ENCODE measurements at regions not wholly inside any gene's neighbourhood (a gene's known extent, or its start where the extent isn't known, plus 50 kb on each side); places are given as distances from the start of the nearest gene placed in this dataset.
"Not testable (repeated sequence)": the region's sequence is repeated elsewhere in the genome, so short reads cannot be mapped to it uniquely, and the experiment has no call there.

DNA sequence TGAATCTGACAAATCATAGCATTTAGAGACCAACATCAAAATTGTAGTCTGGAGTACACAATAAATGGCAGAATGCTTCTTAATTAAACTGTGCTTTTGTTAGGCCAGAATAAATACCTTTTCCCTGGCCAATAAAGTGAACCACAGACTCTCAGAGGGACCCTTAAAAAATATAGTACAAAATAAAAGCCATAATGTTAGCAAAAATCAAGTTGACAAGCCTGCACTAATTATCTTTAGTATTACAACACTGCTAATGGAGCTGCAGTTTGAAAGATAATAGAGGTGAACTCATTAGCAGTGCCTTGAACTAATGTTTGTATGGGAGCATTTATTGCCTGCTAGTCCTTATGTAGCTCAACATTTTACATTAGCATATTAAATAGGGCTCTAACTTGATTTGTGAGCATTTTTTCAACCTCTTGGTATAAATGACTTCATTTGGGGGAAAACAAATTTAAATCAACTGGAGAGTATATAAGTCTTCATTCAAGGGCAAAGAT is 801.3 kb downstream of the EPHA3 start:
- no peak overlapping the region for H3K27ac Mint-ChIP-seq
- no peaks in the 10 kb centered on the region for H3K4me1 Mint-ChIP-seq
- peaks cover 25% of the 10 kb centered on the region for H3K9me3 Mint-ChIP-seq
- H3K36me3 Mint-ChIP-seq = no peaks in the 10 kb centered on the region
- no peak overlapping the region for H3K4me3 Mint-ChIP-seq
- DNase-seq (ENCODE audit: low spot score in 2 of 2, unreplicated experiment in 2 of 2) = no peak
- TF ChIP-seq, protein P1, sequence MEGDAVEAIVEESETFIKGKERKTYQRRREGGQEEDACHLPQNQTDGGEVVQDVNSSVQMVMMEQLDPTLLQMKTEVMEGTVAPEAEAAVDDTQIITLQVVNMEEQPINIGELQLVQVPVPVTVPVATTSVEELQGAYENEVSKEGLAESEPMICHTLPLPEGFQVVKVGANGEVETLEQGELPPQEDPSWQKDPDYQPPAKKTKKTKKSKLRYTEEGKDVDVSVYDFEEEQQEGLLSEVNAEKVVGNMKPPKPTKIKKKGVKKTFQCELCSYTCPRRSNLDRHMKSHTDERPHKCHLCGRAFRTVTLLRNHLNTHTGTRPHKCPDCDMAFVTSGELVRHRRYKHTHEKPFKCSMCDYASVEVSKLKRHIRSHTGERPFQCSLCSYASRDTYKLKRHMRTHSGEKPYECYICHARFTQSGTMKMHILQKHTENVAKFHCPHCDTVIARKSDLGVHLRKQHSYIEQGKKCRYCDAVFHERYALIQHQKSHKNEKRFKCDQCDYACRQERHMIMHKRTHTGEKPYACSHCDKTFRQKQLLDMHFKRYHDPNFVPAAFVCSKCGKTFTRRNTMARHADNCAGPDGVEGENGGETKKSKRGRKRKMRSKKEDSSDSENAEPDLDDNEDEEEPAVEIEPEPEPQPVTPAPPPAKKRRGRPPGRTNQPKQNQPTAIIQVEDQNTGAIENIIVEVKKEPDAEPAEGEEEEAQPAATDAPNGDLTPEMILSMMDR (IDR thresholded peaks at IDR 0.05; ENCODE audit: unreplicated experiment) = no peak
- H3K27me3 Mint-ChIP-seq (ENCODE audit: low read depth) = no peaks in the 10 kb centered on the region

DNA sequence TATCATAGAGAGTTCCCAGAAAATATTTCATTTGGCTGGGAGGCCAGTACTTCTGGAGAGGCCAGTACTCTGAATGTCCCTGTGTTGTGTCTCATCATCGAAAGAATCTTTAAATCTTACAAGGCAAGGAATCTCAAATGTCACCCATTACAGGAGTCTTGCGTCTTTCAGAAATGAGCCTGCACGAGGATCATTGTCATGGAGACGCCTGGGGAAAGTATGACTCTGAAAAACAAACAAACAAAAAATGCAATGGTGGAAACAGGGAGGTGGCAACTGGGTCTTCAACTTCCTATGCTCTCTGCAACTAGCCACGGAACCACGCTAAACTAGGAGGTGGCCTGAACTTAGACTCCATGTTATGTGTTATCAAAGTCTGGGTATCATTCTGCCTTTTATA is 804.6 kb downstream of the EPHA3 start:
- no peaks in the 10 kb centered on the region for H3K27me3 Mint-ChIP-seq (ENCODE audit: low read depth)
- no peak overlapping the region for H3K4me3 Mint-ChIP-seq
- no peaks in the 10 kb centered on the region for H3K4me1 Mint-ChIP-seq
- TF ChIP-seq, protein P1 (IDR thresholded peaks at IDR 0.05; ENCODE audit: unreplicated experiment) = no peak
- DNase-seq (ENCODE audit: low spot score in 2 of 2, unreplicated experiment in 2 of 2) = no peak
- no peaks in the 10 kb centered on the region for H3K36me3 Mint-ChIP-seq
- H3K9me3 Mint-ChIP-seq = peaks cover 9% of the 10 kb centered on the region
- no peak overlapping the region for H3K27ac Mint-ChIP-seq

DNA sequence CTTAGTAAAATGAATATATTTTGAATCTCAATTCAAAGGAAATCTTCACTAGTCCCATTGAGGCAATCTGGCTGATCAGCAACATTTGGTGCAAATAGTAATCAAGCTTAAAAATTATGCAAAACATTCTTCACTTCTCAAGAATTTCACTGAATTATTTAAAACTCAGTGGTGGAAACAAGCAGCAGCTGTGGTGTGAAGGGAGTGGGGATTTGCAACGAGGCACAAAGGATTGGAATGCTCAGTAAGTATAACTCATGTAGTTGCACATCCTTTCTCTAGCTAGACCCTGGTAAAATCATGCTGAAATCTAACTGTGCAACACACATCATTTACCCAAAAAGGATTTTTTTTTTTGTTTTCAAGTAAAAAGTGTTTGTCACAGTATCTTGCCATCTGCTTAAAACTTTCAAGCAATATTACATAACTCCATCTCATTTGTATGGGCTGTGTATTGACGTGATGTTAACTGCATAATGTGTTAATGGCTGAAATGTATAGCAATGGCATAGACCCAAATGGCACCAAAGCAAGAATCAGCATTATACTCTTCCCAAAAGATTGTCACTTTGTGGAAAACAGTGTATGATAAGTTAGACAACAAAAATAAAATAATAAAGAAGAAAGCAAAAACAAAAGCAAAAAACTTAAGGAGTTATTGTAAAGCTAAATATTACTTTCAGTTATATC is 816.6 kb downstream of the EPHA3 start:
- Mint-ChIP-seq H3K27me3 (ENCODE audit: low read depth) (no peaks in the 10 kb centered on the region), H3K36me3 (no peaks in the 10 kb centered on the region), H3K9me3 (peaks cover 14% of the 10 kb centered on the region), H3K4me1 (no peaks in the 10 kb centered on the region), H3K27ac (no peak overlapping the region), H3K4me3 (no peak overlapping the region)
- TF ChIP-seq, protein P1 (IDR thresholded peaks at IDR 0.05; ENCODE audit: unreplicated experiment) = no peak
- no peak for DNase-seq (ENCODE audit: low spot score in 2 of 2, unreplicated experiment in 2 of 2)

DNA sequence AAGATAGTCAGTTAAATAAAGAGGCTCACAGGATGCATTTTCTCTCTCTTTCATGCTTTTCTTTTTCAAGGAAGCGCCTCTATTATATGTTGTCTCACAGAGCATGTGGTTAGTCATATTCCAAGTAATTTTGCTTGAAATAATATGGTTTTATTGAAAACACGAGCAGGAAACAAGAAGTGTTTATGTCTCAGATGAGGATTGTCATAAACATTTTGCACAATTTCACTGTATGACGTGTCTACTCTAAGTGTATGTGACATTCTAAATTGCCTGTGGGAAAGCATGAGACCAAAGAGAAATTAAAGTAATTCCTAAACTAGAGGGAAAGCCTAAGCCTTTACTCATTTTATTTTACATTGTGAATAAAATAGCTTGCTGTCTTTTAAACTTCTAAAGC is 818.6 kb downstream of the EPHA3 start:
- Mint-ChIP-seq H3K27me3 (ENCODE audit: low read depth) (no peaks in the 10 kb centered on the region), H3K4me3 (no peak overlapping the region)

DNA sequence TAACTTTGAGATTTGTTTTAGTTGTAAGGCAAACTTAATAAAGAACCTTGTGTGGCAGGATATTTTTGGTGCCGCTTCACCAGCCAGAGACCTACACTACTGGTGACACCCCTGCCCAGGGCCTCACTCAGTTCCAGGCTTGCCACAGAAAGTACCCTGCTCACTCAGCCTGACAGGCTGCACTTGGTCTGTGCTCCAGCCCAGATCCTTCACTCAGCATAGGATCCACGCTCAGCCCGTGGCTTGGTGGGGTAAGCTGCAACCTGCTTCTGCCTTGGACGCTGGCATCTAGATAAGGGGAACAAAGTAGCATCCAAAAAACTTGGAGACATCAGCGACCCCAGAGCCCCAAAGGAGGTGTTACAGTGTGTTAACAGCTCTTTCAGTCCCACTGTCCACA is 825.5 kb downstream of the EPHA3 start:
- TF ChIP-seq, protein P1 (IDR thresholded peaks at IDR 0.05; ENCODE audit: unreplicated experiment) = no peak
- Mint-ChIP-seq H3K27ac (no peak overlapping the region), H3K4me3 (no peak overlapping the region), H3K4me1 (no peaks in the 10 kb centered on the region), H3K27me3 (ENCODE audit: low read depth) (no peaks in the 10 kb centered on the region), H3K9me3 (peaks cover 6% of the 10 kb centered on the region), H3K36me3 (no peaks in the 10 kb centered on the region)
- DNase-seq (ENCODE audit: low spot score in 2 of 2, unreplicated experiment in 2 of 2) = no peak

More for the DNA sequence above, 818.6 kb downstream of the EPHA3 start:
- Mint-ChIP-seq H3K9me3 (peaks cover 12% of the 10 kb centered on the region), H3K36me3 (no peaks in the 10 kb centered on the region), H3K27ac (no peak overlapping the region), H3K4me1 (no peaks in the 10 kb centered on the region)
- TF ChIP-seq, protein P1 (IDR thresholded peaks at IDR 0.05; ENCODE audit: unreplicated experiment) = no peak
- no peak for DNase-seq (ENCODE audit: low spot score in 2 of 2, unreplicated experiment in 2 of 2)

DNA sequence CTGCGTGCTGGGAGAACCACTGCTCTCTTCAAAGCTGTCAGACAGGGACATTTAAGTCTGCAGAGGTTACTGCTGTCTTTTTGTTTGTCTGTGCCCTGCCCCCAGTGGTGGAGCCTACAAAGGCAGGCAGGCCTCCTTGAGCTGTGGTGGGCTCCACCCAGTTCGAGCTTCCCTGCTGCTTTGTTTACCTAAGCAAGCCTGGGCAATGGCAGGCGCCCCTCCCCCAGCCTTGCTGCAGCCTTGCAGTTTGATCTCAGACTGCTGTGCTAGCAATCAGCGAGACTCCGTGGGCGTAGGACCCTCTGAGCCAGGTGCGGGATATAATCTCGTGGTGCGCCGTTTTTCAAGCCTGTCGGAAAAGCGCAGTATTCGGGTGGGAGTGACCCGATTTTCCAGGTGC is 837.0 kb downstream of the EPHA3 start:
- peaks cover 12% of the 10 kb centered on the region for H3K9me3 Mint-ChIP-seq
- H3K36me3 Mint-ChIP-seq = not testable (repeated sequence)

More for the DNA sequence above, 837.0 kb downstream of the EPHA3 start:
- not testable (repeated sequence) for H3K27ac Mint-ChIP-seq; H3K4me3 Mint-ChIP-seq; H3K4me1 Mint-ChIP-seq; H3K27me3 Mint-ChIP-seq (ENCODE audit: low read depth); DNase-seq (ENCODE audit: low spot score in 2 of 2, unreplicated experiment in 2 of 2)
